Lung (tissue), 11 donors: ENCODE measurements at regions not wholly inside any gene's neighbourhood (a gene's known extent, or its start where the extent isn't known, plus 50 kb on each side); places are given as distances from the start of the nearest gene placed in this dataset.

ENCODE experiments used
- ATAC-seq: fragments of 200-7000 bp; cut with Tn5 transposase; one replicate; pipeline ENCODE4 v1.9.1; 2020; ENCODE audit warnings: moderate number of reproducible peaks; ENCODE audit not compliant: insufficient read depth, low FRiP score
- DNase-seq, 3 donors: peaks; one replicate each; pipeline ENCODE4 v3.0.0-alpha.2; 2013 to 2017
- H3K27ac ChIP-seq, 2 donors: one replicate each; pipeline ENCODE4 v1.5.1; 2013; ENCODE audit warnings: mild to moderate bottlenecking in 2 of 2, moderate library complexity in 2 of 2, control low read depth in 1 of 2, inconsistent platforms in 1 of 2, low read depth in 1 of 2, low read length in 1 of 2
- H3K27me3 ChIP-seq, 3 donors: one replicate each; pipeline ENCODE4 v1.5.1; 2013; ENCODE audit warnings: low read length in 2 of 3; ENCODE audit not compliant: control insufficient read depth in 3 of 3, insufficient read depth in 3 of 3
- H3K36me3 ChIP-seq, 4 donors: one replicate each; pipeline ENCODE4 v1.5.1; 2013; ENCODE audit warnings: low read length in 4 of 4, mild to moderate bottlenecking in 1 of 4, moderate library complexity in 1 of 4; ENCODE audit not compliant: control insufficient read depth in 4 of 4, insufficient read depth in 4 of 4
- H3K4me1 ChIP-seq, 5 donors: one replicate each; pipeline ENCODE4 v1.5.1; 2013; ENCODE audit warnings: low read length in 5 of 5, mild to moderate bottlenecking in 2 of 5, moderate library complexity in 1 of 5; ENCODE audit not compliant: control insufficient read depth in 5 of 5, insufficient read depth in 5 of 5
- H3K4me3 ChIP-seq: one replicate; pipeline ENCODE4 v1.5.1; 2013; ENCODE audit warnings: mild to moderate bottlenecking, control low read depth, moderate library complexity
- H3K9ac ChIP-seq, 2 donors: one replicate each; pipeline ENCODE4 v1.5.1; 2013; ENCODE audit warnings: low read length in 2 of 2, control low read depth in 1 of 2; ENCODE audit not compliant: insufficient read depth in 1 of 2
- H3K9me3 ChIP-seq, 4 donors: one replicate each; pipeline ENCODE4 v1.5.1; 2013; ENCODE audit warnings: low read length in 3 of 4, mild to moderate bottlenecking in 1 of 4, moderate library complexity in 1 of 4; ENCODE audit not compliant: control insufficient read depth in 4 of 4, insufficient read depth in 3 of 4
- CTCF ChIP-seq: IDR thresholded peaks from 2 replicates; pipeline ENCODE4 v1.5.1; 2012; ENCODE audit warnings: mild to moderate bottlenecking; ENCODE audit errors: control extremely low read depth, extremely low read depth
- WGBS, 2 donors: extraction: QIAGEN DNeasy Blood & Tissue Kit; methylation state at CpG; one replicate each; pipeline ENCODE4 v1.1.7; 2013; 5-methylcytosine and 5-hydroxymethylcytosine counted together
- donor health status: control.
- donor health status: control.
- donor health status: Bipolar disorder and iron deficiency.
- donor health status: healthy.
- donor health status: DM: yes; HTN: yes; CAD: no.

GRCh38 chr5:30267026-30267425, 926.5 kb upstream of the CDH6 start:
- Histone ChIP-seq H3K27me3 (no peaks in the 10 kb centered on the region), H3K4me1 (no peaks in the 10 kb centered on the region), H3K9ac (no peak overlapping the region), H3K4me3 (no peak overlapping the region), H3K9me3 (no peaks in the 10 kb centered on the region), H3K27ac (no peak overlapping the region), H3K36me3 (no peaks in the 10 kb centered on the region)
- ATAC-seq (no peak), DNase-seq (no peak)
- no peak for TF ChIP-seq CTCF

- no peaks in the 10 kb centered on the region for H3K36me3 ChIP-seq
- no peak for TF ChIP-seq CTCF
- no peak for ATAC-seq
- H3K27ac ChIP-seq = no peak overlapping the region
- WGBS, 2 donors = 69 to 81% methylated on average over 7 of the region's 7 CpGs
- H3K27me3 ChIP-seq = no peaks in the 10 kb centered on the region
- peaks cover 0 to 3% (median 0%) of the 10 kb centered on the region in 4 donors for H3K9me3 ChIP-seq
- no peak overlapping the region for H3K9ac ChIP-seq
- DNase-seq = no peak
- no peak overlapping the region for H3K4me3 ChIP-seq
- no peaks in the 10 kb centered on the region for H3K4me1 ChIP-seq
Observed at GRCh38 chr5:30239331-30240022, 954.0 kb upstream of the CDH6 start.

- TF ChIP-seq CTCF = no peak
- Histone ChIP-seq H3K36me3 (no peaks in the 10 kb centered on the region), H3K27me3 (no peaks in the 10 kb centered on the region), H3K4me3 (no peak overlapping the region), H3K9me3 (peaks cover 0 to 3% (median 0%) of the 10 kb centered on the region in 4 donors), H3K27ac (no peak overlapping the region), H3K4me1 (no peaks in the 10 kb centered on the region), H3K9ac (no peak overlapping the region)
- ATAC-seq = no peak
- 75 to 78% methylated on average over 2 of the region's 2 CpGs for WGBS, 2 donors
- no peak for DNase-seq
Observed at GRCh38 chr5:30237189-30237588, 956.3 kb upstream of the CDH6 start.

- no peak overlapping the region for H3K9ac ChIP-seq
- ATAC-seq (no peak), DNase-seq (no peak)
- TF ChIP-seq CTCF = no peak
- H3K36me3 ChIP-seq = no peaks in the 10 kb centered on the region
- no peak overlapping the region for H3K4me3 ChIP-seq
- H3K9me3 ChIP-seq = peaks cover 0 to 6% (median 2%) of the 10 kb centered on the region in 4 donors
- H3K27ac ChIP-seq = no peak overlapping the region
- H3K27me3 ChIP-seq = no peaks in the 10 kb centered on the region
- H3K4me1 ChIP-seq = no peaks in the 10 kb centered on the region
Observed at GRCh38 chr5:30209755-30210154, 983.7 kb upstream of the CDH6 start.
